ENCODE measurements at regions not wholly inside any gene's neighbourhood (a gene's known extent, or its start where the extent isn't known, plus 50 kb on each side); places are given as distances from the start of the nearest gene placed in this dataset.

DNA sequence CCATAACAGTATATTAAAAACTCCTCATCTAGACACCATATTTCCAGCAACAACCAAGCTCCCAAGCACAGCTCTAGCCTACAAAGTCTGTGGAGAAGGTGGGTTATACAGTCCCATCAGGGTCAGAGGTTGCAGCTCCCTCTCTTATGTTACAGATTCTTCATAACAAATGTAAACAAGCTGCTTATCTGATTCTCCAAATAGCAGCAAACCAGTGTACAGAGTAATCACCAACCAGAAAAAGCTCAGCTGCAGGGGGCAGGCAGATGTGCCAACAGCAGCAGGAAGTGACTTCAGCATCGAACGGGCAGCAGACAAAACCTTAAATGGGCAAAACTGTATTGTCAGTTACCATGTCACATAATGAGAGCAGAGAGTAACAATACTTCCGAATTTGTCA is 52.9 kb upstream of the NABP1 start:
- H3K27ac ChIP-seq: no peak overlapping the region
- intact Hi-C loops (cut with DNase I): no loop called here
- no peaks in the 10 kb centered on the region for H3K4me1 ChIP-seq
- 71 to 77% methylated on average over 3 of the region's 3 CpGs for WGBS, 2 donors
- DNase-seq: no peak
- TF ChIP-seq POLR2A (IDR thresholded peaks at IDR 0.05): no peak
- TF ChIP-seq, protein P1, sequence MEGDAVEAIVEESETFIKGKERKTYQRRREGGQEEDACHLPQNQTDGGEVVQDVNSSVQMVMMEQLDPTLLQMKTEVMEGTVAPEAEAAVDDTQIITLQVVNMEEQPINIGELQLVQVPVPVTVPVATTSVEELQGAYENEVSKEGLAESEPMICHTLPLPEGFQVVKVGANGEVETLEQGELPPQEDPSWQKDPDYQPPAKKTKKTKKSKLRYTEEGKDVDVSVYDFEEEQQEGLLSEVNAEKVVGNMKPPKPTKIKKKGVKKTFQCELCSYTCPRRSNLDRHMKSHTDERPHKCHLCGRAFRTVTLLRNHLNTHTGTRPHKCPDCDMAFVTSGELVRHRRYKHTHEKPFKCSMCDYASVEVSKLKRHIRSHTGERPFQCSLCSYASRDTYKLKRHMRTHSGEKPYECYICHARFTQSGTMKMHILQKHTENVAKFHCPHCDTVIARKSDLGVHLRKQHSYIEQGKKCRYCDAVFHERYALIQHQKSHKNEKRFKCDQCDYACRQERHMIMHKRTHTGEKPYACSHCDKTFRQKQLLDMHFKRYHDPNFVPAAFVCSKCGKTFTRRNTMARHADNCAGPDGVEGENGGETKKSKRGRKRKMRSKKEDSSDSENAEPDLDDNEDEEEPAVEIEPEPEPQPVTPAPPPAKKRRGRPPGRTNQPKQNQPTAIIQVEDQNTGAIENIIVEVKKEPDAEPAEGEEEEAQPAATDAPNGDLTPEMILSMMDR (IDR thresholded peaks at IDR 0.05): no peak
- H3K4me3 ChIP-seq (replicated peaks in 1 of 3): no peak overlapping the region
- H3K36me3 ChIP-seq: no peaks in the 10 kb centered on the region
- H3K9me3 ChIP-seq: no peaks in the 10 kb centered on the region
- H3K27me3 ChIP-seq: no peaks in the 10 kb centered on the region

GRCh38 chr2:191625446-191625845 is 52.5 kb upstream of the NABP1 start:
- no peak overlapping the region for H3K27ac ChIP-seq
- no peaks in the 10 kb centered on the region for H3K36me3 ChIP-seq
- no peaks in the 10 kb centered on the region for H3K27me3 ChIP-seq
- no peaks in the 10 kb centered on the region for H3K9me3 ChIP-seq
- H3K4me3 ChIP-seq (replicated peaks in 1 of 3): no peak overlapping the region
- TF ChIP-seq POLR2A (IDR thresholded peaks at IDR 0.05): no peak
- TF ChIP-seq, protein P1 (IDR thresholded peaks at IDR 0.05): no peak
- DNase-seq: no peak
- intact Hi-C loops (cut with DNase I): no loop called here
- no peaks in the 10 kb centered on the region for H3K4me1 ChIP-seq
- 39 to 78% methylated on average over 2 of the region's 2 CpGs for WGBS, 2 donors

- intact Hi-C loops (cut with DNase I): no loop called here
- no peaks in the 10 kb centered on the region for H3K4me1 ChIP-seq
- TF ChIP-seq POLR2A (IDR thresholded peaks at IDR 0.05): no peak
- TF ChIP-seq, protein P1 (IDR thresholded peaks at IDR 0.05): no peak
Observed at GRCh38 chr2:191626497-191627151, 51.3 kb upstream of the NABP1 start.

DNA sequence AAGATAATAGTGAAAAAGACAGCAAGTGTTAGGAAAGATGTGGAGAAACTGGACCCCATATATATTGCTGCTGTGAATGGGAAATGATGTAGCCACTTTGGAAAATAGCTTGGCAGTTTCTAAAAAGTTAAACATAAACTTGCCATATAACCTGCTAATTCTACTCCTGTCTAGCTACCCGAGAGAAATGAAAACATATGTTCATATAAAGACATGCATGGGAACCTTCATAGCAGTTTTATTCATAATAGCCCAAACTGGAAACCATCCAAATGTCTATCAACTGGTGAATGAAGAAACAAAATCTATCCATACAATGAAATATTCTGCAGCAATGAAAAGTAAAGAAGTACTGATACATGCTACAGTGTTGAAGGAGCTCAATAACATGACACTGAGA is 50.4 kb upstream of the NABP1 start:
- DNase-seq: no peak
- Histone ChIP-seq H3K9me3 (no peaks in the 10 kb centered on the region), H3K4me3 (replicated peaks in 1 of 3) (no peak overlapping the region), H3K27ac (no peak overlapping the region), H3K27me3 (no peaks in the 10 kb centered on the region), H3K4me1 (no peaks in the 10 kb centered on the region), H3K36me3 (no peaks in the 10 kb centered on the region)
- 65 to 72% methylated on average over 1 of the region's 1 CpG for WGBS, 2 donors
- intact Hi-C loops (cut with DNase I): no loop called here
- TF ChIP-seq POLR2A (IDR thresholded peaks at IDR 0.05): no peak
- TF ChIP-seq, protein P1 (IDR thresholded peaks at IDR 0.05): no peak

More at GRCh38 chr2:191626497-191627151, 51.3 kb upstream of the NABP1 start:
- Histone ChIP-seq H3K4me3 (replicated peaks in 1 of 3) (no peak overlapping the region), H3K9me3 (no peaks in the 10 kb centered on the region), H3K27me3 (no peaks in the 10 kb centered on the region), H3K36me3 (no peaks in the 10 kb centered on the region), H3K27ac (no peak overlapping the region)
- DNase-seq: no peak

Measured in thyroid gland (tissue), 4 donors.